Cardiac fibroblast (primary cell): ENCODE measurements at regions not wholly inside any gene's neighbourhood (a gene's known extent, or its start where the extent isn't known, plus 50 kb on each side); places are given as distances from the start of the nearest gene placed in this dataset.

Experiments used
- DNase-seq, 2 donors: peaks; one replicate each; pipeline versions ENCODE4 v3.0.0 to v3.0.0-alpha.2; 2010; ENCODE audit warnings: low read depth in 2 of 2
- H3K4me3 ChIP-seq, 2 donors: replicated peaks in 1 of 2; 1 replicate in 1 of 2; 2 replicates in 1 of 2; pipeline ENCODE4 v1.5.1; 2011; ENCODE audit warnings: low read depth in 2 of 2, low read length in 2 of 2, mild to moderate bottlenecking in 2 of 2, moderate library complexity in 1 of 2
- TF ChIP-seq, protein P1 (sequence below): IDR thresholded peaks from one replicate; pipeline ENCODE4 v1.5.1; 2011; ENCODE audit warnings: low read depth, mild to moderate bottlenecking, low read length, inconsistent platforms

DNA sequence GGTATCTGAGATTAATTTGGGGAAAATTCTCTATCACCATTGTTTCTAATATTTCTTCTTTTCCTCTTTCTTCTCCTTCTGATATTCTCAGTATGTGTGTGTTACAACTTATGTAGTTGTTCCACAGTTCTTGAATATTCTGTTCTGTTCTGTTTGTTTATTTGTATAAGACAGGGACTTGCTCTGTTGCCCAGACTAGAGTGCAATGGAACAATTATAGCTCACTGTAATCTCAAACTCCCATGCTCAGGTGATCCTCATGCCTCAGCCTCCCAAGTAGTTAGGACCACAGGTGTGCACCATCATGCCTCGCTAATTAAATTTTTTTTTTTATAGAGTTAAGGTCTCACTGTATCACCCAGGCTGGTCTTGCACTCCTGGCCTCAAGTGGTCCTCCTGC, 145.8 kb upstream of the TUT7 start:
- TF ChIP-seq, protein P1, sequence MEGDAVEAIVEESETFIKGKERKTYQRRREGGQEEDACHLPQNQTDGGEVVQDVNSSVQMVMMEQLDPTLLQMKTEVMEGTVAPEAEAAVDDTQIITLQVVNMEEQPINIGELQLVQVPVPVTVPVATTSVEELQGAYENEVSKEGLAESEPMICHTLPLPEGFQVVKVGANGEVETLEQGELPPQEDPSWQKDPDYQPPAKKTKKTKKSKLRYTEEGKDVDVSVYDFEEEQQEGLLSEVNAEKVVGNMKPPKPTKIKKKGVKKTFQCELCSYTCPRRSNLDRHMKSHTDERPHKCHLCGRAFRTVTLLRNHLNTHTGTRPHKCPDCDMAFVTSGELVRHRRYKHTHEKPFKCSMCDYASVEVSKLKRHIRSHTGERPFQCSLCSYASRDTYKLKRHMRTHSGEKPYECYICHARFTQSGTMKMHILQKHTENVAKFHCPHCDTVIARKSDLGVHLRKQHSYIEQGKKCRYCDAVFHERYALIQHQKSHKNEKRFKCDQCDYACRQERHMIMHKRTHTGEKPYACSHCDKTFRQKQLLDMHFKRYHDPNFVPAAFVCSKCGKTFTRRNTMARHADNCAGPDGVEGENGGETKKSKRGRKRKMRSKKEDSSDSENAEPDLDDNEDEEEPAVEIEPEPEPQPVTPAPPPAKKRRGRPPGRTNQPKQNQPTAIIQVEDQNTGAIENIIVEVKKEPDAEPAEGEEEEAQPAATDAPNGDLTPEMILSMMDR = no peak
- no peak for DNase-seq
- no peak overlapping the region for H3K4me3 ChIP-seq

DNA sequence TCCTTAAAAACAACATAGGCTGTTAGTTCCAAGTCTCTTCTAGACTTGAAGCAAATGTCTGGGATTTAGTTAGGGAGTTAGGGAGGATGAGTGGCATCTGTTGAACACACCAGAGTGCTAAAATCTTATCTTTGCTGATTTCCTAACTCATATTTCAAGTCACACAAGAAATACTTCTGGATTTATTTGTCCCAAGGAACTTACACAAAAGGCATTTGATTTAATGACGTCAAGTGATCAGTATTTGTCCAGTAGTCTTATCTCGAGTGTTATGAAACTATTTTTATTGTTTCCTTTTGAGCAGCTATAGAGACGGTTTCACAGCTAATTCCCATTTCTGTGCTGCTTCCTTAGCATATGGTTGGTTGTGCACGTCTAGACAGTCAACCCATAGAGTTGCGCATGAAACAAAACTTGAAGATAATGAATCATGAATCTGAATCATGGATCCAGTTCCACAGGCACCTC, 140.5 kb upstream of the TUT7 start:
- TF ChIP-seq, protein P1 = no peak
- peak; percentile 89 to 92 for DNase-seq
- H3K4me3 ChIP-seq = no peak overlapping the region

DNA sequence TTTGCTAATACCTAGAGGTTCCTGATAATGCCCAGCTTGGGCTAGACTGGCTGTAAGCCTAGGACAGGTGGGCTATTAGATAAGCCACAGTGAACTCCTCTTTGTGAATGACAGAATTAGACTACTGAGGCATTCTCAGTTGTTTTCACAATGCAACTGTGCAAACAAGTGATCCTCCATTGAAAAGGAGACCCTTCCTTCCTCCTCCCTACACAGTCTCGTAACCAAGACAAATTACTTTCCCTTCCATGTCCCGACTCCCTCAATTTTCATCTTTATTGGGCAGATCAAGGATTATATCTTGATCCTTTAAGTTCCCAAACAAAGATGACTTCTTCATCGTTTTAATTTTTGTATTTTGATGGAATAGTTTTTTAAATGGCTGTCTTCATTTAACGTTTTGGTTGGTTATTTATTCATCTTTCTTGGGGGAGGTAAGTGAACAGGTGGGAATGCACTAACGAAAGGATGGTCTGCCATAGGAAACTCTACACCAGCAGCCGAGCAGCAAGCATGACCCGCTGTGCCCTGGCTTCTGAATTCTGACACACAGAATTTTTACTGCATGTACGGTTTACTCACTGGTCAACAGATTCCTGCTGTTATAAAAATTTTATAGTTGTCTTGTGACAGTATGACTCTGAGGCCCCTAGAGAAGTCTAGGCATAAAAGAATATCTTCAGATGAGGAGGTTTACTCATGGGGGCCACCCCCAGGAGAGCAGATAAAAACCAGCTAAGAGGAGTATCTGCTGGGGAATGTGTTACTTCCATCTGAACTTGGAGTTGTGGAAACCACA, 137.5 kb upstream of the TUT7 start:
- H3K4me3 ChIP-seq = no peak overlapping the region
- TF ChIP-seq, protein P1 = no peak
- DNase-seq = no peak

DNA sequence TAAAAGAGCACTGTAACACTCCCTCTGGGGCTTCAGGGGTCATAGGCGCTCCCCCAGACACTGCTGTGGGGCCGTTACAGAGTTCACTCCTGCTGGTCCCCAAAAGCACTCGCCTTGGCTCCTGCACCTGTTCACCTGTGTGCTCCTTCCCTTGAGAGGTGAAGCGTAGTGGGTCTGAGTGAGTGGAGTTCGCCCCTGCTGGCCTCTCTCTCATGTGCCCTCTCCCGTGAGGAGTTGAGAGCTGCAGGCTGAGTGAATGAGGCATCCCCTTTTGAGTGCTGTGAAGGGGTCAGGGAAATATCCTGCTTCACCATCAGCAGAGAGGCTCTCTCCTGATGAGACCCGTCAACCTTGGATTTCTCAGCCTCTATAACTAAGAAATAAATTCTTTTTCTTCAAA, 134.6 kb upstream of the TUT7 start:
- no peak for DNase-seq
- TF ChIP-seq, protein P1 = no peak

DNA sequence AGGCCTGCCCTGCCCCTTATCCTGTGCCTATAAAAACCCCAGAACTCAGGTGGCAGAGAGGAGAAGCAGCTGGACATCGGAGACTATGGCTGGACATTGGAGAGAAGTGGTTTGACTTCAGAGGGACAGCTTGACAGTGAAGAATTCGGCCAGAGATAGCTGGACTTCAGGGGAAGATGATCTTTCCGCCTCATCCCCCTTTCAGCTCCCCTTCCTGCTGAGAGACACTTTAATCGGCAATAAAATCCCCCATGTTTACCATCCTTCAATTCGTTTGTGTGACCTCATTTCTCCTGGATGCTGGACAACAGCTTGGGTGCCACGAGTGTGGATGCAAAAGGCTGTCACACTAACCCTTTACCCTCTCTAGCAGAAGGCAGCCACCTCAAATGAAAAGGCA, 134.1 kb upstream of the TUT7 start:
- TF ChIP-seq, protein P1 = no peak
- no peak for DNase-seq

More for the DNA sequence above, 134.6 kb upstream of the TUT7 start:
- no peak overlapping the region for H3K4me3 ChIP-seq

DNA sequence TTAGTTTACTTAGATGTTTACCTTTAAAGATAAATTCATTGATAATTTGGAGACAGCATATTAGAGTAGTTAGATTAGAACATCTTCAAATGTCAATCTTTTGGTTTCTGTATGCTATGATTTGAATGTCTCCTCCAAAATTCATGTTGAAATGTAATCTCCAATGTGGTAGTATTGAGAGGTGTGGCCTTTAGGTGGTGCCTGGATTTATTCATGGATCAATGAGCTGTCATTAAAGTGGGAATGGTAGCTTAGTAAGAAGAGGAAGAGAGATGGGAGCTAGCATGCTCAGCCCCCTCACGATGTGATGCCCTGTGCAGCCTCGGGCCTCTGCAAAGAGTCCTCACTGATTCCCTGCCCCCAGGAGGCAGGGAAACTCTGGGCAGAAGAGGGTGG, 133.6 kb upstream of the TUT7 start:
- DNase-seq = no peak
- TF ChIP-seq, protein P1 = no peak
- no peak overlapping the region for H3K4me3 ChIP-seq

More for the DNA sequence above, 134.1 kb upstream of the TUT7 start:
- H3K4me3 ChIP-seq = no peak overlapping the region
